Fibroblast of the conjunctiva (primary cell): ENCODE measurements at regions not wholly inside any gene's neighbourhood (a gene's known extent, or its start where the extent isn't known, plus 50 kb on each side); places are given as distances from the start of the nearest gene placed in this dataset.
"Not testable (repeated sequence)": the region's sequence is repeated elsewhere in the genome, so short reads cannot be mapped to it uniquely, and the experiment has no call there.

ENCODE experiments used
- DNase-seq: peaks from one replicate; pipeline ENCODE4 v3.0.0-alpha.2; 2010; ENCODE audit warnings: low read depth

GRCh38 chr14:86790408-86791364 is 1202.3 kb downstream of the GALC start:
- DNase-seq = no peak

- no peak for DNase-seq
Measured at GRCh38 chr14:86788224-86788623, 1204.8 kb downstream of the GALC start.

- DNase-seq = peak; percentile 81
Measured at GRCh38 chr14:86787717-86788116, 1205.3 kb downstream of the GALC start.

DNA sequence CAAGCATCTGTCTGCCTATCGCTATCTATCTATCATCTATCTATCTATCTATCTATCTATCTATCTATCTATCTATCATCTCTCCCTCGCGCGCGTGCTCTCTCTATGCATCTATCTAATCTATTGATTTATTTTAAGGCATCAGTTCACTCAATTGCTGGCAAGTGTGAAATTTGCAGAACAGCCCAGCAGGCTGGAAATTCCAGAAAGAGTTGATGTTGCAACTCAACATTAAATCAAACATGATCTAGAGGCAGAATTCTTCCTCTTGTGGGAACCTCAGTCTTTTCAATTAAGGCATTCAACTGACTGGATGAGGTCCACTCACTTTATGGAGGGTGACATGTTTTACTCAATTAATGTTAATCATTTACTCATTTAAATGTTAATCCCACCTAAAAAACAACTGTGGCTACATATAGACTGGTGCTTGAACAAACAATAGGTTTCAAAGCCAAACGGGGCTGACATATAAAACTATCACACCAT is 1210.8 kb downstream of the GALC start:
- DNase-seq = no peak

DNA sequence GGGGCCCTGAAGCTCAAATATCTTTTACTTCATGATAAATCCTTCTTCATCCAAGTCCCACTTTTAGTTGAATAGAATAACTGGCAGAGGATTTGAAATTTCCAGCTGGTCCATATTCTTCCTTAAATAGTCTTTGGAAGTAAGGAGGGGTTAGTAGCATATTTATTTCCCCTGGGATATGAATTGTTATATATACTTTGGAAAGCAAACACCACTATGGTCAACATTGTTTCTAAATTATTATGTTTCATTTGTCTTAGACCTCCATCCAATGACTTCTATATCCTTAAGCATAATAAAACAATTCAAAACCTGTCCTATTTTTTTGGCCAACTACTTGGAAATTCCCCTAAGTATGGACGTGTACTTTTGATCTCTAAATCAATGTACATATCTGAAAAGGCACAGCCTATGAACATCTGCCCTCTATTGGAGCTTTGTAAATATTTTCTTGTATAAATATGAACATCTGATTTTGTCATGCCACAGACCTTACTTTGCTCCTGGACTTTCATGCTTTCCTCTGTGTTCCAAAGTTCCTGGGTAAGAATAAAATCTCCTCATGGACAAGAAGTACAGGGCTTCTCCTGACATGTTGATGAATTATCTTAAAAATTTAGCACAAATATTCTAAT is 1212.0 kb downstream of the GALC start:
- DNase-seq = no peak

GRCh38 chr14:86780461-86780860 is 1212.5 kb downstream of the GALC start:
- no peak for DNase-seq

- peak; percentile 21 for DNase-seq
Measured at GRCh38 chr14:86779416-86779815, 1213.6 kb downstream of the GALC start.

DNA sequence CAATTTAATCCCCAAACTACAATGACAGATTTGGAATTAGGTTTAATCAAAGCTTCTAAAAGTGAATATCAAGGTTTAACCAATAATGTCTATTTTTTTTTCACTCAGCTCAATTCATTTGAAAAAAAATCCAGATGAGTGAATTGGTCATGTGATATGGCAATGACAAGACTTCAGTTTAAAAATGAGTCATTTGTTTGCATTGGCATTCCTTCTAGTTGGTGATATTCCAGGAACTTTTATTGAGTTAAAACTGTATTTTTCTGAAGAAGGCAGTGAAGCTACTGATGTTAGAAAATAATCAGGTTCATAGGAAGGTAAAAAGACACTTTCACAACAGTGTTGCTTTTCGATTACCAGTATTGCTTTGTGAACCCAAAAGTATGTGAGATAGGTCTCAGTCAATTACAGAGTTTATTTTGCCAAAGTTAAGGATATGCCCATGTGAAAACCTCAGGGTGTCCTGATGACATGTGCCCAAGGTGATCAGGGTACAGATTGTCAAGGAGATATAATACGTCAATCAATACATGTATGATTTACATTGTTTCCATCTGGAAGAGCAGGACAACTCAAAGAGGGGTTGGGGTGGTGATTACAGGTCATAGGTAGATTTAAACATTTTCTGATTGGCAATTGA is 1214.9 kb downstream of the GALC start:
- peak; percentile 75 for DNase-seq

GRCh38 chr14:86775896-86776295 is 1217.1 kb downstream of the GALC start:
- DNase-seq = not testable (repeated sequence)

- DNase-seq = no peak
Measured at GRCh38 chr14:86774916-86775315, 1218.1 kb downstream of the GALC start.

DNA sequence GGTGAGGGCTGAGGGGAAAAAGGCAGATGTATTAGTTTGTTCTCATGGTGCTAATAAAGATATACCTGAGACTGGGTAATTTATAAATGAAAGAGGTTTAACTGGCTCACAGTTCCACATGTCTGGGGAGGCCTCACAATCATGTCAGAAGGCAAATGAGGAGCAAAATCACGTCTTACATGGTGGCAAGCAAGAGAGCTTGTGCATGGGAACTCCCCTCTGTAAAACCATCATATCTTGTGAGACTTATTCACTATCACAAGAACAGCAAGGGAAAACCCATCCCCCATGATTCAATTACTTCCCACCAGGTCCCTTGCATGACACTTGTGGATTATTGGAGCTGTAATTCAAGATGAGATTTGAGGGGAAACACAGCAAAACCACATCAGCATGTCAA is 1220.9 kb downstream of the GALC start:
- DNase-seq = no peak

- no peak for DNase-seq
Measured at GRCh38 chr14:86770186-86770585, 1222.8 kb downstream of the GALC start.

- peak; percentile 22 for DNase-seq
Measured at GRCh38 chr14:86766469-86766868, 1226.5 kb downstream of the GALC start.

- DNase-seq = no peak
Measured at GRCh38 chr14:86761611-86762010, 1231.4 kb downstream of the GALC start.

- no peak for DNase-seq
Measured at GRCh38 chr14:86756521-86757190, 1226.7 kb downstream of the FLRT2 start.

DNA sequence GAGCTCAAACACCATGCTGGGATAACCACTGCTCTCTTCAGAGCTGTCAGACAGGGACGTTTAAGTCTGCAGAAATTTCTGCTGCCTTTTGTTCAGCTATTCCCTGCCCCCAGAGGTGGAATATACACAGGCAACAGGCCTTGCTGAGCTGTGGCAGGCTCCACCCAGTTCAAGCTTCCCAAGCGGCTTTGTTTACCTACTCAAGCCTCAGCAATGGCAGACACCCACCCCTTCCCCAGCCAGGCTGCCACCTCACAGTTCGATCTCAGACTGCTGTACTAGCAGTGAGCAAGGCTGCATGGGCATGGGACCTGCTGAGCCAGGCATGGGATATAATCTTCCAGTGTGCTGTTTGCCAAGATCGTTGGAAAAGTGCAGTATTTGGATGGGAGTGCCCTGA is 1220.5 kb downstream of the FLRT2 start:
- DNase-seq = not testable (repeated sequence)

DNA sequence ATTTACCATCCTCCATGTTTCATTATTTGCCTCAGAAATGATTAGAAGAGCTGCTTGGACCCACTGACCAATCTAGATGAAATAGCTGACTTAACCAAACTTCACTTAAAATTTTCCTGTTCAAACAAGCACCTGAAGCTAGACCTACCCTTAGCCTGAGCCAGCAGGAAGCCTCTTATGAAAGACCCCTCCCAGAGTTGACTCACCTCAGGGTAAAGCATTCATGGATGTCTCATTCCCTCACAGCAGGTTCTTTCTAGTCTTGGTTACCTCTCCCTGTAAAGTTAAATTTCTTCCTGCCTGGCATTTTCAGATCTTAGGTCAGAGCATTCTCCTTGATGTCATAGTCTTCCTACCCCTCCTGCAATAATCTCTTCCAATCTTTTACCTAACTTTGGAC is 1209.8 kb downstream of the FLRT2 start:
- no peak for DNase-seq

DNA sequence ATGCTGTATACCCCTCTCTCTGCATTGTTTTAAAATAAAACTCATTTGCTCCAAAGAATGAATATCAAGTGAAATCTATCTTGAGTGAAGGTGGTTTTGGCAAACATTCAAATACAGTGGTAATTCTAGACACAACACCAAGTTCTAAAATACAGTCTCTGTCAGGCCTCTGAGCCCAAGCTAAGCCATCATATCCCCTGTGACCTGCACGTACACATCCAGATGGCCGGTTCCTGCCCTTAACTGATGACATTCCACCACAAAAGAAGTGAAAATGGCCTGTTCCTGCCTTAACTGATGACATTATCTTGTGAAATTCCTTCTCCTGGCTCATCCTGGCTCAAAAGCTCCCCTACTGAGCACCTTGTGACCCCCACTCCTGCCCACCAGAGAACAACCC is 1201.5 kb downstream of the FLRT2 start:
- not testable (repeated sequence) for DNase-seq

DNA sequence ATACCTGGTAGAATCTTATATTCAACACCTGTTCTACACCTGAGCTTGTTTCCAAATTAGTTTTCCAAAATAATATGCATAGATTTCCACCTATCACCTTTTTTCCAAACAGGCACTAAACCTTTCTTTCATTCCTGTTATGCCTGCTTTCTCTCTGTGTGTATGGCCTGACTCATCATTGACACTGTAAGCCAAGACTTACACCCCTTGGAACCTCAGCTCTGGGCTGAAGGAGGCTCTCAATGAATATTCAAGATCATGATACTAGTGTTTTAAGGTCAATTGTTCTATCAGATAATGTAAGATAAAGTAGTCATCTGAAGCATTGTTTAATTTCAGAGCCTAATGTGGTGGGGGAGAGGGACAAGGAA is 1193.3 kb downstream of the FLRT2 start:
- no peak for DNase-seq

- no peak for DNase-seq
Measured at GRCh38 chr14:86722612-86723253, 1192.8 kb downstream of the FLRT2 start.

GRCh38 chr14:86714575-86714974 is 1184.6 kb downstream of the FLRT2 start:
- DNase-seq = no peak

- no peak for DNase-seq
Measured at GRCh38 chr14:86714153-86714552, 1184.2 kb downstream of the FLRT2 start.
